ENCODE measurements at regions not wholly inside any gene's neighbourhood (a gene's known extent, or its start where the extent isn't known, plus 50 kb on each side); places are given as distances from the start of the nearest gene placed in this dataset.

- in situ Hi-C loops (cut with MboI; ENCODE audit: low sequenced_read_pairs in 4 of 4) (no loop called here), intact Hi-C loops (cut with DNase I; ENCODE audit: low total_unique reads) (no loop called here)
- H3K4me1 ChIP-seq = peaks cover 0 to 5% of the 10 kb centered on the region in 2 donors
Measured at GRCh38 chr19:28498404-28498976, 714.5 kb downstream of the UQCRFS1 start.

GRCh38 chr19:28497887-28498286 is 715.1 kb downstream of the UQCRFS1 start:
- Histone ChIP-seq H3K4me1 (peaks cover 0 to 5% of the 10 kb centered on the region in 2 donors), H3K9me3 (no peaks in the 10 kb centered on the region), H3K4me3 (no peak overlapping the region), H3K27ac (no peak overlapping the region), H3K27me3 (no peaks in the 10 kb centered on the region), H3K36me3 (no peaks in the 10 kb centered on the region)
- ATAC-seq (peak; percentile 85 to 89), DNase-seq (no peak)
- no peak for TF ChIP-seq POLR2A (IDR thresholded peaks at IDR 0.05)
- TF ChIP-seq CTCF (IDR thresholded peaks at IDR 0.05 in 4 of 5, conservative IDR thresholded peaks at IDR 0.05 in 1 of 5) = no peak
- intact Hi-C loops (cut with DNase I; ENCODE audit: low total_unique reads) = no loop called here
- in situ Hi-C loops (cut with MboI; ENCODE audit: low sequenced_read_pairs in 4 of 4) = no loop called here

More at GRCh38 chr19:28498404-28498976, 714.5 kb downstream of the UQCRFS1 start:
- no peak overlapping the region for H3K4me3 ChIP-seq
- no peaks in the 10 kb centered on the region for H3K9me3 ChIP-seq
- H3K27me3 ChIP-seq = no peaks in the 10 kb centered on the region
- no peaks in the 10 kb centered on the region for H3K36me3 ChIP-seq
- TF ChIP-seq POLR2A (IDR thresholded peaks at IDR 0.05) (no peak), CTCF (IDR thresholded peaks at IDR 0.05 in 4 of 5, conservative IDR thresholded peaks at IDR 0.05 in 1 of 5) (no peak)
- ATAC-seq (no peak), DNase-seq (no peak)
- H3K27ac ChIP-seq = no peak overlapping the region

- DNase-seq = no peak
- Histone ChIP-seq H3K36me3 (no peaks in the 10 kb centered on the region), H3K9me3 (no peaks in the 10 kb centered on the region), H3K27ac (no peak overlapping the region), H3K27me3 (no peaks in the 10 kb centered on the region), H3K4me3 (no peak overlapping the region), H3K4me1 (peaks cover 4 to 5% of the 10 kb centered on the region in 2 donors)
- in situ Hi-C loops (cut with MboI; ENCODE audit: low sequenced_read_pairs in 4 of 4) = no loop called here
- intact Hi-C loops (cut with DNase I; ENCODE audit: low total_unique reads) = no loop called here
- TF ChIP-seq CTCF (IDR thresholded peaks at IDR 0.05 in 4 of 5, conservative IDR thresholded peaks at IDR 0.05 in 1 of 5) (no peak), POLR2A (IDR thresholded peaks at IDR 0.05) (no peak)
- no peak for ATAC-seq
Measured at GRCh38 chr19:28497137-28497536, 715.8 kb downstream of the UQCRFS1 start.

GRCh38 chr19:28495046-28495445 is 717.9 kb downstream of the UQCRFS1 start:
- TF ChIP-seq CTCF (IDR thresholded peaks at IDR 0.05 in 4 of 5, conservative IDR thresholded peaks at IDR 0.05 in 1 of 5) = no peak
- TF ChIP-seq POLR2A (IDR thresholded peaks at IDR 0.05) = no peak
- no peaks in the 10 kb centered on the region for H3K9me3 ChIP-seq
- H3K4me3 ChIP-seq = no peak overlapping the region
- H3K27me3 ChIP-seq = no peaks in the 10 kb centered on the region
- intact Hi-C loops (cut with DNase I; ENCODE audit: low total_unique reads) (no loop called here), in situ Hi-C loops (cut with MboI; ENCODE audit: low sequenced_read_pairs in 4 of 4) (no loop called here)
- no peaks in the 10 kb centered on the region for H3K36me3 ChIP-seq
- H3K4me1 ChIP-seq = peaks cover 4 to 5% of the 10 kb centered on the region in 2 donors
- no peak for DNase-seq
- no peak for ATAC-seq
- H3K27ac ChIP-seq = no peak overlapping the region

GRCh38 chr19:28494461-28494860 is 718.5 kb downstream of the UQCRFS1 start:
- Histone ChIP-seq H3K9me3 (no peaks in the 10 kb centered on the region), H3K4me1 (peaks cover 4 to 5% of the 10 kb centered on the region in 2 donors), H3K36me3 (no peaks in the 10 kb centered on the region), H3K27me3 (no peaks in the 10 kb centered on the region), H3K4me3 (no peak overlapping the region), H3K27ac (no peak overlapping the region)
- ATAC-seq (no peak), DNase-seq (no peak)
- intact Hi-C loops (cut with DNase I; ENCODE audit: low total_unique reads) = no loop called here
- no peak for TF ChIP-seq POLR2A (IDR thresholded peaks at IDR 0.05)
- no peak for TF ChIP-seq CTCF (IDR thresholded peaks at IDR 0.05 in 4 of 5, conservative IDR thresholded peaks at IDR 0.05 in 1 of 5)
- in situ Hi-C loops (cut with MboI; ENCODE audit: low sequenced_read_pairs in 4 of 4) = no loop called here

Measured in gastrocnemius medialis (tissue), 4 donors.